ENCODE measurements at regions not wholly inside any gene's neighbourhood (a gene's known extent, or its start where the extent isn't known, plus 50 kb on each side); places are given as distances from the start of the nearest gene placed in this dataset.

DNA sequence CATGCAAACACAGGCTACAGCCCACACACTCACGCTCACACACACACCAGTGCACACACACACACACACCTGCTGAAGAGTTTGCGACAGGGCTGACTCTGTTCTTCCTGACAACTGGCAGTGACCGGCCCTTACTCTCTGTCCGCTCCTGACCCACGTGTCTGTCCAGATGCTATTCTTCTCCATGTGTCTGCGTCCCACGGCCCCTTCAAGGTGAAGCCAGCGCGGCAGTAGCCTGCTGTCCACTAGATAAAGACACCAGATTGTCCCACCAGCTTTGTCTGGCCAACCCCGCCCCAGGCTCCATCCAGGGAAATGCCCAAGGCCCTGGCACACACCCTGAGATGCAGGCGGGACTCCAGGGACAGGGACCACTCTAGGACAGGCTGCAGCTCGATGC is 713.9 kb downstream of the BRD1 start:
- no peak for DNase-seq (ENCODE audit: low read depth in 2 of 2)

- DNase-seq (ENCODE audit: low read depth in 2 of 2): no peak
These were observed 714.7 kb downstream of the BRD1 start for GRCh38 chr22:49112661-49113626.

DNA sequence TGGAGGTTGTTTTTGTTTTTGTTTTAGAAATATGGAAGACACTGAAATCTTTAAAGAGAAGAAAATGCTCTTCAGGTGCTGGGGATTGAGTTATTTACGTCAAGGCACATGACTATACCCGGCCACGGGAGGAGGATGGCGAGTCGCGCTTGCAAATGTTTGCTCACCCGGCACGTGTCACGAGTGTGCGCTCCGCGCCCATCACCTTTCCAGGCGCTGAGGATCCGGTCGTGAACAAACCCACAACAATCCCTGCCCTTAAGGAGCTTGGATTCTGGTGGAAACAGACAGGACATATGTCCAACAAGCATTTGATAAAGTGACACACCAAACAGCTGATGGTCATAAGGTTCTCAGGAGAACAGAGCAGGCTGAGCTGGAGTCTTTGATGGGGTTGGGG is 715.5 kb downstream of the BRD1 start:
- no peak for DNase-seq (ENCODE audit: low read depth in 2 of 2)

DNA sequence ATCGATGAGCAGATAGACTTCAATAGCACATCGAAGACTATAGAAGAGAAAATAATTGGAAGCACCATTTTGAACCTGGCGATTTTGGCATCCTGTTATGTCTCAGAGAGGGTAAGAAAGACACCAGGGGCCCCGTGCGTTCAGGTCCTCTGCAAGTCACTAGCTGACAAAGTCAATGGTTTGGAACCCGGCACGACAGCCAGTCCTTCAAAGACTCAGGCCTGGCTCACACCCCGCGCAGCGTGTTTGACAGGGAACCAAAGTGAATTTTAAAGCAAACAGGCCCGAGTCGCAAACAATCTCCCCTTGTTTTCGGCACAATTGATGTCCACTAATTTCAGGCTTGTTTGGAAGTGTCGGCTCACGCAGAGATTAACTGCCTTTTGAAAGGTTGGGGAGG is 716.6 kb downstream of the BRD1 start:
- DNase-seq (ENCODE audit: low read depth in 2 of 2): no peak

- no peak for DNase-seq (ENCODE audit: low read depth in 2 of 2)
These were observed 718.9 kb downstream of the BRD1 start for GRCh38 chr22:49108636-49109315.

- DNase-seq (ENCODE audit: low read depth in 2 of 2): no peak
These were observed 719.6 kb downstream of the BRD1 start for GRCh38 chr22:49107961-49108530.

DNA sequence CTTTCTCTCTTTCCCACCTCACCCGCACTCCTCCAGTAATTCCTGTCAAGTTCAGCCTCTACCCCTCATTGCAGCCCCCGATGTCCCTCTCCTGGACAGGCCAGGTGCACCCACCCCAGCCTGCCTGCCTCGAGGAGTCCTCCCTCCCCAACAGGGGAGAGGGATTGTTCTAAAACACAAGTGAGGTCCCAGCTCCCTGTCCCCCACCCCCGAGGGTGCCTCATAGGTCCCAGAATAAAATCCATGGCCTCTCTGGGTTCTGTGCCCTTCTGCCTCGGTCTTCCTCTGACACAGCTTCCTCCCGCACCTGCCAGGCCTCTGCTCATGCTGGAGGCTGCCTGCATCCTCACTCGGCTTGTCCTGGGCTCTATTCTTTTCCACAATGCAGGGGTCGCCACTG is 720.1 kb downstream of the BRD1 start:
- no peak for DNase-seq (ENCODE audit: low read depth in 2 of 2)

- no peak for DNase-seq (ENCODE audit: low read depth in 2 of 2)
These were observed 720.9 kb downstream of the BRD1 start for GRCh38 chr22:49106842-49107152.

- no peak for DNase-seq (ENCODE audit: low read depth in 2 of 2)
These were observed 721.4 kb downstream of the BRD1 start for GRCh38 chr22:49106096-49106841.

GRCh38 chr22:49104434-49104833 is 723.2 kb downstream of the BRD1 start:
- no peak for DNase-seq (ENCODE audit: low read depth in 2 of 2)

GRCh38 chr22:49103314-49104059 is 724.2 kb downstream of the BRD1 start:
- no peak for DNase-seq (ENCODE audit: low read depth in 2 of 2)

DNA sequence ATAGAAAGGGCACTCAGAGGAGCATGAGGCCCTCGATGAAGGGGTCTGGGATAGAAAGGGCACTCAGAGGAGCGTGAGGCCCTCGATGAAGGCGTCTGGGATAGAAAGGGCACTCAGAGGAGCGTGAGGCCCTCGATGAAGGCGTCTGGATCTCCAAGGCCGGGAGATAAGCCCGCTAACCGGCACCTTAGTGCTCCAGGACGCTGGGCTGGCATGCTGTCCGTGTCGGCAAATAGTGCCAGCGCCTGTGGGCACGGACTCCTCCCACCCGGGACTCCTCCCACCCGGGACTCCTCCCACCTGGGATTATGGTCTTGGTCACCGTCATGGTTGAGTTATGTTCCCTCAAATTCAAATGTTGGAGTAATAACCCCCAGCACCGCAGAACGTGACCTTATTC is 725.3 kb downstream of the BRD1 start:
- no peak for DNase-seq (ENCODE audit: low read depth in 2 of 2)

- DNase-seq (ENCODE audit: low read depth in 2 of 2): no peak
These were observed 725.8 kb downstream of the BRD1 start for GRCh38 chr22:49101873-49102272.

- no peak for DNase-seq (ENCODE audit: low read depth in 2 of 2)
These were observed 726.4 kb downstream of the BRD1 start for GRCh38 chr22:49101225-49101624.

DNA sequence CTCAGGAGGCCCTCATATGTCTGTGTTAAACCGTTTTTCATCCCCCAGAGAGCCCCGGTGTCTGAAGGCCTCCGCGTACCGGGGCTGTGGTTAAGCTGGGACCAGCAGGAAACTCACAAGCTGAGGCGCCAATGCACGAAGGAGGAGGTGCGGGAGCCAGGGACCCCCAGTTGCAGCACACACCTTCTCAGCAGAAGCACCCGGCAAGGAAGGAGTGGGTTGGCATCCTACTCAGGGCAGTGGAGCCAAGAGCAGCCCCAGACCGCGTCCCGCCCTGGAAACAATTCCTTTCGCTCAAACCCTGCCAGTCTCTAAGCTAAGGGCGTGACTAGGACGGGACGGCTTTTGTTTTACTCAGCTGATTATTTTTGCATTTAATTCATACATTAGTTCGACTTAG is 726.9 kb downstream of the BRD1 start:
- DNase-seq (ENCODE audit: low read depth in 2 of 2): no peak

GRCh38 chr22:49100316-49100715 is 727.4 kb downstream of the BRD1 start:
- DNase-seq (ENCODE audit: low read depth in 2 of 2): no peak

DNA sequence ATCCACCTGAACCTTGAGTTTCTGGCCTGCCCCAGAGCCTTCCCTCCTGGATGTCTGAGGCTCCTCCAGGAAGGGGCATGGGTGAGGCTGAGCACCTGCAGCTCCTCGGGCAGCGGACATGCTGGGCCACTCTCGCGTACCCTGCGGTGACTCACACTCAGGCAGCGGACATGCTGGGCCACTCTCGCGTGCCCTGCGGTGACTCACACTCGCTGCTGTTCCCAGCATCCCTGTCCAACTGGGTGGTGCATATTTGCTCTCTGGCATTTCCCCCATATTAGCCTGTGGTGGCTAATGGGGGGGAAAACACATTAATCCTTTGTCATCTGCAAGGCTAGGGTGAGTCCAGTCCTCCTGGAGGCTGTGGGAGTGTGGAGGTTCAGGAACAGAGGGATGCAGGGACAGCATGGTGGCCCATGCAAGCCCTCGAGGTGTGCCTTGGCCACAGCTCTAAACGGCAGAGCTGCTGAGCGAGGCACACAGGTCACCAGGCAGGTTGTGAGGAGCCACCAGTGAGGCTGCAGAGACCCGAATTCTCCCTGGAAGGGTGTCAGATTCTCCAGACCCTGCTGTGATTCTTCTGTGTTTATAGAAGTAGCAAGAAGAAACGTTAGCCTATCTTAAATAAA is 728.1 kb downstream of the BRD1 start:
- no peak for DNase-seq (ENCODE audit: low read depth in 2 of 2)

GRCh38 chr22:49099089-49099488 is 728.6 kb downstream of the BRD1 start:
- no peak for DNase-seq (ENCODE audit: low read depth in 2 of 2)

DNA sequence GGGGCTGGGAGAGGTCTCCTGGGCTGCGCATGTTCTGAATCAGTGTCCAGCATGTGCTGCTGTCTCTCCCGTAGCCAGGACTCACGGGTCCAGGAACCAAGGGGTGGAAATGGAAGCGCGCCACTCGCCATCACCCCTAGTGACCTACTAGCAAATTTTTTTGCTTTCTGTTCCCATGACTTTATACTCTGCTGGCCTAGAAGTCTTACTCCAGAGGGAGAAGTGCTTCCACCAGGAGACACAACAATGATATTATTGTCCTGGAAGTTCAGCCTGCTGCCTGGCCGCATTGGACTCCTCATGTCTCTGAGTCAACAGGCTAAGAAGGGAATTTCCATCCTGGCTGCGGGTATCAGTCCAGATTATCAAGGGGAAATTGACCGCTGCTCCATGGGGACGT is 729.7 kb downstream of the BRD1 start:
- DNase-seq (ENCODE audit: low read depth in 2 of 2): no peak

DNA sequence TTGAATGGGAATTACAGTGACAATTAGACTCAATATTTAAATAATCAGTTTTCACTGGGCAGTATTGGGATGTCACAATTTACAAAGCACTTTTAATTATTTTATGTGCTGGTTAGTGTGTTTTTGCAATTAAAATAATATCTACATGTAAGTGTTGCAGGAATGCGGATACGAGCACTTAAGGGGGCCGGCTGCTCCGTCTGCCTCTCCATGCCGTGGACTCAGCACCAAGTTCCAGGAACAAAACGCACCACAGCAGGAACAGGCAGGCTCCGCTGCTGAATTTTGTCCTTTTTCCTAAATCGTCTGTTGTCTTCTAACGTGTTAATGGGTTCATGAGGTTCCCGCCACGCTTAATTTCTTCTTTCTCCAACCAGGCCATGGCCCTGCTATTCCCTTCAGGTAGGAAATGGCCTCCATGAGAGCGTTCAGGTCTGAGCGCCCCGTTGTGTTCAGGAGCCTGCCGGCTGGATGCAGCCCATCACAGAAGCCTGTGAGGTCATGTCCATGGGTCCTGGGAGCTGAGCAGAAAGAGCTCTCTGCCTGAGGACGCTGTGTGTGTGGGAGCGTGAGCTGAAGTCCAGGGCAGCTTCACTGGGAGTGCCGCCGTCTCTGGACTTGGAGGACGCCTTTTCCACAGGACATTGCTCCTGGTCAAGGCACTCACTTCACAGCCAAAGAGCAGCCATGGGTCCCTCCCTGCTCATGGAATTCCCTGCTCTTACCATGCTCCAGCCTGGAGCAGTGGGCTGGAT is 730.3 kb downstream of the BRD1 start:
- DNase-seq (ENCODE audit: low read depth in 2 of 2): no peak
